ENCODE measurements at regions not wholly inside any gene's neighbourhood (a gene's known extent, or its start where the extent isn't known, plus 50 kb on each side); places are given as distances from the start of the nearest gene placed in this dataset.

DNA sequence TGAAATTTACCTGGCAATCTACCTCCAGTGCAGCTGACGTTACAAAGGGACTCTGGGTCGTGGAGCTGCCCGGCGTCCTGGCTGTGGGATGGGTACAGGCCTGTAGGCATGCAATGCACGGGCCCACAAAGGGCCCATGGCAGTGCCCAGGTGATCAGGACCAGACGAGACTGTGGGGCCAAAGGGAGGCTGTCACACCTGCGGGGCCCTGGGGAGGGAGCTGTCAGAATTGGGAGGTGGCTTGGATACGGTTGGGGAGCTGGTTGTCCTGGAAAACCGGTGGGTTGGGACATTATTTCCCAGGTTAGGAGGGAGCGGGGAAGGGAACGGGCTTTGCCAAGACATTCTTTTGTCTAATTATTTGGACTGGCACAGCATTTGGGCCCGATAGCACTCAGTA, 958.5 kb downstream of the BRD1 start:
- TF ChIP-seq, protein P1, sequence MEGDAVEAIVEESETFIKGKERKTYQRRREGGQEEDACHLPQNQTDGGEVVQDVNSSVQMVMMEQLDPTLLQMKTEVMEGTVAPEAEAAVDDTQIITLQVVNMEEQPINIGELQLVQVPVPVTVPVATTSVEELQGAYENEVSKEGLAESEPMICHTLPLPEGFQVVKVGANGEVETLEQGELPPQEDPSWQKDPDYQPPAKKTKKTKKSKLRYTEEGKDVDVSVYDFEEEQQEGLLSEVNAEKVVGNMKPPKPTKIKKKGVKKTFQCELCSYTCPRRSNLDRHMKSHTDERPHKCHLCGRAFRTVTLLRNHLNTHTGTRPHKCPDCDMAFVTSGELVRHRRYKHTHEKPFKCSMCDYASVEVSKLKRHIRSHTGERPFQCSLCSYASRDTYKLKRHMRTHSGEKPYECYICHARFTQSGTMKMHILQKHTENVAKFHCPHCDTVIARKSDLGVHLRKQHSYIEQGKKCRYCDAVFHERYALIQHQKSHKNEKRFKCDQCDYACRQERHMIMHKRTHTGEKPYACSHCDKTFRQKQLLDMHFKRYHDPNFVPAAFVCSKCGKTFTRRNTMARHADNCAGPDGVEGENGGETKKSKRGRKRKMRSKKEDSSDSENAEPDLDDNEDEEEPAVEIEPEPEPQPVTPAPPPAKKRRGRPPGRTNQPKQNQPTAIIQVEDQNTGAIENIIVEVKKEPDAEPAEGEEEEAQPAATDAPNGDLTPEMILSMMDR (IDR thresholded peaks at IDR 0.05) = no peak
- TF ChIP-seq, protein P2, sequence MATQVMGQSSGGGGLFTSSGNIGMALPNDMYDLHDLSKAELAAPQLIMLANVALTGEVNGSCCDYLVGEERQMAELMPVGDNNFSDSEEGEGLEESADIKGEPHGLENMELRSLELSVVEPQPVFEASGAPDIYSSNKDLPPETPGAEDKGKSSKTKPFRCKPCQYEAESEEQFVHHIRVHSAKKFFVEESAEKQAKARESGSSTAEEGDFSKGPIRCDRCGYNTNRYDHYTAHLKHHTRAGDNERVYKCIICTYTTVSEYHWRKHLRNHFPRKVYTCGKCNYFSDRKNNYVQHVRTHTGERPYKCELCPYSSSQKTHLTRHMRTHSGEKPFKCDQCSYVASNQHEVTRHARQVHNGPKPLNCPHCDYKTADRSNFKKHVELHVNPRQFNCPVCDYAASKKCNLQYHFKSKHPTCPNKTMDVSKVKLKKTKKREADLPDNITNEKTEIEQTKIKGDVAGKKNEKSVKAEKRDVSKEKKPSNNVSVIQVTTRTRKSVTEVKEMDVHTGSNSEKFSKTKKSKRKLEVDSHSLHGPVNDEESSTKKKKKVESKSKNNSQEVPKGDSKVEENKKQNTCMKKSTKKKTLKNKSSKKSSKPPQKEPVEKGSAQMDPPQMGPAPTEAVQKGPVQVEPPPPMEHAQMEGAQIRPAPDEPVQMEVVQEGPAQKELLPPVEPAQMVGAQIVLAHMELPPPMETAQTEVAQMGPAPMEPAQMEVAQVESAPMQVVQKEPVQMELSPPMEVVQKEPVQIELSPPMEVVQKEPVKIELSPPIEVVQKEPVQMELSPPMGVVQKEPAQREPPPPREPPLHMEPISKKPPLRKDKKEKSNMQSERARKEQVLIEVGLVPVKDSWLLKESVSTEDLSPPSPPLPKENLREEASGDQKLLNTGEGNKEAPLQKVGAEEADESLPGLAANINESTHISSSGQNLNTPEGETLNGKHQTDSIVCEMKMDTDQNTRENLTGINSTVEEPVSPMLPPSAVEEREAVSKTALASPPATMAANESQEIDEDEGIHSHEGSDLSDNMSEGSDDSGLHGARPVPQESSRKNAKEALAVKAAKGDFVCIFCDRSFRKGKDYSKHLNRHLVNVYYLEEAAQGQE (IDR thresholded peaks at IDR 0.05; ENCODE audit: insufficient read depth in 1 of 2, low read depth in 2 of 2, low read length in 1 of 2) = no peak

Measured in Panc1 (cell line).